Activated T-cell treated with anti-CD3 and anti-CD28 coated beads for 48 hours (primary cell): ENCODE measurements at regions not wholly inside any gene's neighbourhood (a gene's known extent, or its start where the extent isn't known, plus 50 kb on each side); places are given as distances from the start of the nearest gene placed in this dataset.

Experiments
- DNase-seq: peaks from one replicate; pipeline ENCODE4 v3.0.0-alpha.2; 2020; ENCODE audit warnings: low read depth

DNA sequence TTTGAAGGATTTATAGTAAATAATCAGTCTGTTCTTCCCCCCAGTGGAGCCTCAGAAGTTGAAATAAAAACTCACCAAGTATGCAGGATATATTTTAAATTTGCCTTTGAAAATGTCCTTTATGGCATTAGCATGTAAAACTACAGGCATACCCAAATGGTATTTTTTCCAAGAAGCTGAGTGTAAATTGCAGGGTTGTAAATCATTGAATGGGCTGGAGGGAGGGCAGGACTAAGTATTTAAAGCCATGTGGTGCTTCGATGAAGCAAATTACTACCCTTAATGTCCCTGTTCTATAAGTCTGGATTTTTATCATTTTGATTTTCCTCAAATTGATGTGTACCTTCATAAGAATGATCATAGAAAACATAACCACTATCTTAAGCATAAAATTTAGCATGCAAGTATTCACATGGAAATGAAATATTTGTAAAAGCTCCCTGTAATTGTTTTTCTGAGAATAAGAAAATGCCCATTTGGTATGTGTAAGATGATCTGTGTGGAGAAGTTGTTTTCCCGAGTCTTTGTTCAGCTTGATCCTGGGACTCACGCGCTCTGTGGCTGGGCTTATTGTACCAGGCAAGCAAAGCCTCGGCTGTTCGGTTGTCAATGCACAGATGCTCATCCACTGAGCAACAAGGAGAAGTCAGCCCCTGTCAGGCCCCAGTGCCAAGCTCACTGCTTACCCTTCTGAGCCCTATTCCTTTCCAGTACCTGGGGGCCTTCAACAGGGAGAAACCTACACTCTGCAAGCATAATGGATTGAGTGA lies 66.7 kb downstream of the CD164 start:
- no peak for DNase-seq

DNA sequence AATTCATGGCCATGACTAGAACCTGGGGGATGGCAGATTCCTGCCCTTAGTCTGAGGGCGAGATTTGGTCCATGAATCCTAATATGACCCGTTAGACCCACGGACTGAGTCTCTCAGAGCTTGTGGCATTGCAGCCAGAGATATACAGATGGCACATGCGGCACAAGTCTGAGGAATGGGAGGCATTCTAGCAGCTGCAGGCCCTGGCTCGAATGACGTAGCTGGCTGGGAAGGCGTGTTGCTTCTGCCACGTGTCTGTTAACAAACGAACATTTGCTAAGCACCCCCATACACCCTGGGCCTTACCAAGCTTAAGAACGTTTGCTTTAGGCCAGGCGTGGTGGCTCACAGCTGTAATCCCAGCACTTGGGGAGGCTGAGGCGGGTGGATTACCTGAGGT lies 68.0 kb downstream of the CD164 start:
- no peak for DNase-seq

DNA sequence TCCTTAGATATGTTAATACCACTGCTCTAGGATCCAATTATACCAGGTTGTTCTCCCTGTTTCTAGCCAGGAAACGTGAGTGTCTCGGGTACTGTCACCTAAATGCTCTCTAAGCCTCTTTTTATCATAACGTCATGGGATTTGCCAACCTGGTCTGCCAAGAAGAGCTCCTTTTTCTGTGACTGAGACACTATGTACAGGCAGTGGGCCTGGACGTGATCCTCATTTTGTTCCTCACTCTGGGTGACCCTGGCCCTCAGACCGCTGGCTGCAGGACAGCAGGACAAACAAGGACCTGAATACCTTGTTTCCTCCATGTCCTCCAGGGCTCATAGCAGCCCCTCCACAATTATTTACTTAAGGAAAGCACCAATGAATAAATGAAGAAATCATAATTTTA lies 69.1 kb downstream of the CD164 start:
- DNase-seq = no peak

DNA sequence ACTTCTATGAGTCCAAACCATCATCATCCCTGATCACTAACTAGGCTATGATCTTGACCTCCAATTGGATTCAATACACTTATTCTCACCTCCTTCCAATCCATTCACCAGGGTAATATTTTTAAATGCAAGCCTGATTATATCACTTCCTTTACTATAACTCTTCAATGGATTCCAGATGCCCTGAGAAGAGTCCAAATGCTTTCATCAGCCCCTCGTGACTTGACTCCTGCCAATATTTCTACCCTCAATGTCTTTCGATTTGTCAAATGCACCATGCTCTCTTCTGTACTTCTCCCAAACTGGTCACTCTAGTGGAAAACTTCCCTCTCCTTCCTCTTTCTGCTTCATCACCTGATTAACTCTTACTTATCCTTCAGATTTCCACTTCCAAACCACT lies 70.8 kb downstream of the CD164 start:
- no peak for DNase-seq

DNA sequence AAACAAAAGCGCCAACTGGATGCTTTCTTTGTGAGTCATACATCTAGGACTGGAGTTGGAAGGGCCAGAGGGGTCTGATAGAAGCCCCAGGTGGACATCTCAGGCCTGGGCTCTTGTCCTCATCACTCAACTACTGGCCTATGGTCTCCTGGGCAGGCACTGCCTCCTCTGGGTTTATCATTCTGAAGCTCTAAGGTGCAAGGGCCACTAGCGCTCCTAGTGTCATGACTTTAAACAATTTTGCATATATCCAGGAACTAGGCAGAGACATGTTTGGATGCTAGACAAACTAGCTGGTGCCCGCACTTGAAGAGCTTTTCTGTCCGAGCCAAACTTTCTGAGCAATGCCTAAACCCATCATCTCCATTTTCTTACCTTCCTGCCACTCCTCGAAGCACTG lies 72.3 kb downstream of the CD164 start:
- no peak for DNase-seq

DNA sequence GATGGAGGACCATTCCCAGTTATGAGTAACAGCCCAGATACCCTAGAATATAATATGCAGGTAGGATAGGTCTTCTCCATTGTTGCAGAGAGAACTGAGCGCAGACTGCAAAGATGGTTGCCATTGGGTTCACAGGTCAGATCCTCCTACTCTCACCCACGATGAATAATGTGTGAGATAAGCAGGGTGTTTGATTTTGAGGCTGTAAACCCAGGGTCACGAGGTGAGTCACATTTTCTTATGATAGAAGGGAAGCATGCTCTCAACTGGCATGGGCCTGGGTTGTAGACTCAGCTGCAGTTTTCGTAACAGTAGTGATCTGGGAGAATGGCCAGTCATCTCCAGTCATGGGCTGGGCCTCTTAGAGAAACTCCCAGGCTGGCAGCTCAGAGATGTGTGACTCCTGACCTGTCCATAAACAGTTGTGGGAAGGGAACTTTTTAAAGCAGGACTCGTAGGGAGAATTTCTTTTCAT lies 74.2 kb downstream of the CD164 start:
- DNase-seq = peak; percentile 54

DNA sequence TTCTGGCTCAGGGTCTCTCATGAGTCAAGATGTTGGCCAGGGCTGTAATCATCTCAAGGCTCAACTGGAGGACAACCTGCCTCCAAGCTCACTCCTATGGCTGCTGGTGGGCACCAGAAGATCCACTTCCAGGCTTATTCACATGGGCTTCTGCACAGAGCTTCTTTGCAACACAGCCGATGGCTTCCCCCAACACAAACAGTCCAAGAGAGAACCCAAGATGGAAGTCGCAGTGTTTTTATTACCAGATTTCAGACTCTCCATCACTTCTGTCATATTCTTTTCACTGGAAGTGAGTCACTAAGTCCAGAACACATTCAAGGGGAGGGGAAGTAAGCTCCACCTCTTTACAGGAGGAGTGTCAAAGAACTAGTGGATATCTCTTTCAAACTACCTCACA lies 75.5 kb downstream of the CD164 start:
- DNase-seq = no peak

DNA sequence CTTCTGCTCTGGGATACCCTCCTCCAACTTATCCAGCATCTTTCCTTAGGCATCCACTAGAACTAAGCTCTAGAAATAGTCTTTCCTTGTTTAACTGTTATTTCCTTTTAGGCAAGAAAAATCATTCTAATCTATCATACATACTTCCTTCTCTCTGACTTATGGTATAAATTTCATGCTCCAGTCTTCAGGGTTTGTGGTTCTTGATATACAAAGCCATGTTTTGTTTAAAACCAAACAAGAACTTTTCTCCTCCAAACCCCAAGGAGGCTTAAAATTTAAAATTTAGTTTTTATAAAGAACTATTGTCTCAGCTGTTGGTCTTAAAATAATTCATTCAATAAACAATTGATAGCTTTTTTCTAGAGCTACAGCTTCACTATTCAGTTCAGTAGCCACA lies 77.2 kb downstream of the CD164 start:
- no peak for DNase-seq

DNA sequence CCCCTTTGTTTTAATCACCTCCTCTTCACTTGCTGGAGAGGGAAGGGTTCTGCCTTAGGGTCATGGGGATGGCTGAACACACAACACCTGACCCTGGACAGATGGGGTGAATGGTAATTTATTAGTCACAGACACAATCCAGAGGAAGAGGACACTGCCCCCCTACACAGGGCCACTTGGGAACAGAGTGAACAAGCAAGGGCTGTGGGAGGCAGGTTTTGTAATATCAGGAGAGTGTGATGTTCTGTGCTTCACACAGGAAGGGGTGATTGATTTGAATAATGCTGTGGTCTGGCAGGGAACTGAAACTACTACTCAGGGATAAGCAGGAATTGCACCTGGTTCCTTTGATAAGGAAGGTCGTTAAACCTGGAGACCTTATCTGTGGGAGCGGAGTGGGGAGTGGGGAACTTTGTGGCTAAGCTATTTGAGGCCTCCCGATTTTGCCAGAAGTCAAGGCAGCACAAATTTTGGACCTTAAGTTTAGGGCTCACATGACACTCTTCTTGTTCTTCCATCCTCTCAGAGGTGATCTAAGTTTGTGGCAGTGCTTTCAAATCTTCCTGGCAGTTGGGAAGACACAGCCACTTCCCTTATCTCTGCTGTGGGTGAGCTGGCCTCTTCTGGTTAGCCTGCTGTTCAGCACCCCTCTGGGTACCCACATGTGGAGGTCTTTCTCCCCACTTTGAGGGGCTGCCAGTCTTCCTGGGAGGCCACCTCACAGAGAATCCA lies 77.8 kb downstream of the CD164 start:
- DNase-seq = no peak

DNA sequence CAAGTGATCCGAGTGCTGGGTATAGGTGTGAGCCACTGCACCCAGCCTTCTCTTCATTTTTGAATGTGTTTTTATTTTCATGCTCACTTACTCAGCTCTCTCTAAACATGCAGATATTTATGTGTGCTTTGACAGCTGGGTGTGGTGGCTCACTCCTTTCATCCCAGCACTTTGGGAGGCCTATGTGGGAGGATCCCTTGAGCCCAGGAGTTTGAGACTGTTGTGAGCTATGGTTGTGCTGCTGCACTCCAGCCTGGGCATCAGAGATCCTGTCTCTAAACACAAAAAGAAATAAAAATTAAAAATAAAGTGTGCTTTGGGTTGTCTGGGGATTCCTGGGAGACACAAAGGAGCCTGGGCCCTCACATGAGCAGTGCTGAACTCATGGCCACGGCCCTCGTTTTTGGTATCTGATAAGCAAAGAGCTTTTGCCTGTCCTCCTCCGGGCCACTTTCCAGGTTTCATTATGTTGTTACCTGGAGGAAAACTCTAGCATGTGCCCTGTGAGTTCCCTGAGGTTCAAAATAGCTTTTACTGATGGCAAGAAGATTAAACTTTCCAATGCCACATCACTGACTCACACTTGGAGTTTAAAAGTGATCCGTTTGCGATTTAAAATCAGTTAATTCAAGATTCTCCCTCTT lies 78.5 kb downstream of the CD164 start:
- DNase-seq = no peak

DNA sequence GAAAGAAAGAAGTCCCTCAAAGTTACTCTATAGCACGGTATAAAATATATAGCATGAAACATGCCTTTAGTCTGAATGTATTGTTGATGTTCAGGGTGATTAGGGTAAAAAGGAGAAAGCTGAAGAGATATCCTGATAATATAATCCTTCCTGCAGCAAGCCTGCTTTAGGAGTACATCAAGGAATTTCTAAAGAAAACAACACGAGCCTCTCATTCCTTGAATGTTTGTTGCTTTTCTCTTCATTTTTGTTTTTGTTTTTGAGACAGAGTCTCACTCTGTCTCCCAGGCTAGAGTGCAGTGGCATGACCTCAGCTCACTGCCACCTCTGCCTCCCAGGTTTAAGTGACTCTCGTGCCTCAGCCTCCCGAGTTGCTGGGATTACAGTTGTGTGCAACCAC lies 79.1 kb downstream of the CD164 start:
- no peak for DNase-seq

DNA sequence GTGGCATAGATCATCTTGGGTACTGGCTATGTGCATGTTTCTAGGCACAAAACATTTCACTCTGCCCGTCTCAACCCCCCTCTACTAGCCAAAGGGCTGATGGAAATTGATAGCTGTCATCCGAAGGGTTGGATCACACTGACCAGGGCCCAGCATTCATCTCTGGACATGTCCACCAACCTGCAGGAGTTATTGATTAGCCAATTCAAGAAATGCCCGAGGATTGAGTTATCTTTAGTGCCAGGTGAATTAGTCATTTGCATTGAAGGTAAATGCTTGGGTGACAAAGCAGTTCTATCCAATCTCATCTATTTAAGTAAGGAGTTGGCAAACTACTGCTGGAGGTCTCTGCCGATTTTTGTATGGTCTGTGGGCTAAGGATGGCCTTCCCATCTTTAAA lies 80.1 kb downstream of the CD164 start:
- no peak for DNase-seq

DNA sequence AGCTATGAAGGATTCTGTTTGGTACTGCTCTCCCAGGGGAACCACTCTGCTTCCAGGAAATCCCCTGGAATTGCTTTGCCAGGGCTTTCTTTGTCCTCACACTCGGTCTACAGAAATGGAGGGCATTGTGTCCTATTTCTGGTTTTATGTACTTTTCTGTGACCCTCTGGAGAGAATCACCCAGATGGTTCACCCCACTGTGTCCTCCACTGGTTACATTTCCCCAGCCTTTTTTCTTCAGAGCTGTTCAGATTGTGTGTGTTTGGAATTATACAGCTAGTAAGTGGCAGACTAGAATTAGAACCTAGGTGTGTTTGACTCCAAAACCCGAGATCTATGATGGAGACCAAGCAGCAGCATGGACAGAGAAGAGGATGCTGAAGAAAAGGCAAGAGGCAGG lies 80.8 kb downstream of the CD164 start:
- no peak for DNase-seq

DNA sequence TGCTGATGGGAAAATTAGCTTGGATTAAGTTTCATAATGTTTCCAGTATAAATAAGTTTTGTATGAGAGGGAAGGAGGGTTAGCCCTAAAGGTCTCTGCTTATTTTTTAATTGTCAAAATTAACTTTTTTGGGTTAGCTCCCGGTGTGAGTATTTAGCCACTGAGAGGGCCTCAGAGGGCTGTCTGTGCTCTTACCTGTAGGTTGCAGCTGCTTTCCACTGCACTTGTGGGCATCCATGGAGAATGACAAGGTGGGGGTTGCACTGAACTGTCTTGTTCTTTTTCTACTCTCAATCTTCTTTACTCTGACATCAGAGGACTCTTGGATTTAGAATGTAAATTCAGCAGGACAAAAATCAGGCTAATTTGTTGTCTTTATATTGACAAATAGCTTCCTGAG lies 81.4 kb downstream of the CD164 start:
- DNase-seq = no peak

DNA sequence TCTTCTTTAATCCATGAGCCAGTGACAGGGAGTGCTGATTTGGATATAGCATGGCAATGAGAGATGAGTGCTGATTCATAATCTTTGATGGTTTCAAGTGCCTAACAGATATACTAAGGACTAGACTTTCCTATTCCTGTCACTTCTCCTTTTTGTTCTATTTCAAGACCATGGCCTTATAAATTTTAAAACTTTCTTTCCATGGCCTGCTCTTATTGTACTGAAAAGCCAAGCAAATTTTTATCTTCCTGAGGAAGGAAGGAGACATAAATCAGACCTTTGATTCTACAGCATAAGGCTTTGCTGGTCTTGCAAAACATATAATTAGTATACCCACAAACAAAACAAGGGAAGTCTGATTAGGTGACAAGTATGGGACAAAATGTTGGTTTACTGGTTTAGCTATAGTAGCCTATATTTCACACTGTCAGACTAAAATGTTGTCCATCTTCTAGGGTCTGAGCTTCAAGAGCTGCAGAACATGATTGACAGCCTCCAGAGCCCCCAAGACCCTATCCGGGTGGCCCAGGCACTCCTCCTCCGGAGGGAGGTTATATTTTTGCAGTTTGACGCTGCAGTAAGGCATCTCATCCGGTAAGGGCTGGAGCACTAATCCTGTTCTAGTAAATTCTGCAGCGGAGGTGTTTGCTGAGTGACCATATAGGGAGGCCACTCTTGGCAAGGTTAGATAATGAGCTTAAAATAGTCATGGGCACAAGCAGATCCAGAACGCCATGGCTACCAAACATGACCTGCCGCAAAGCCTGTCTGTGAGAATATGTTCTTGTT lies 82.3 kb downstream of the CD164 start:
- DNase-seq = no peak

DNA sequence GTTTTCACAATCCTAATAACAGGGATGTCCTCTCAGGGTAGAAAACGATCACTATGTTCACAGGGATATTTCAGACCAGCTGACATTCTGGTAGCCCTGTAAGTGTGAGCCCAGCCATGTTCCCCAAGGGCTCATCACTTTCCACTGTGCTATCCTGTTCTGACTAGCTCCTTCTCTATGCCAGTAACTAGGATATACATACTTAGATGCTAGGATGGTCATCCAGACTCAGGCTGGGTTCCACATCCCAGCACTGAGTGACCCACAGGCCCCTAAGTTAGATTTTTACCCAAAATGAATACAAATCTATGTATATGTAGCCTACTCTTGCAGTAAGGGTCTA lies 83.0 kb downstream of the CD164 start:
- no peak for DNase-seq

DNA sequence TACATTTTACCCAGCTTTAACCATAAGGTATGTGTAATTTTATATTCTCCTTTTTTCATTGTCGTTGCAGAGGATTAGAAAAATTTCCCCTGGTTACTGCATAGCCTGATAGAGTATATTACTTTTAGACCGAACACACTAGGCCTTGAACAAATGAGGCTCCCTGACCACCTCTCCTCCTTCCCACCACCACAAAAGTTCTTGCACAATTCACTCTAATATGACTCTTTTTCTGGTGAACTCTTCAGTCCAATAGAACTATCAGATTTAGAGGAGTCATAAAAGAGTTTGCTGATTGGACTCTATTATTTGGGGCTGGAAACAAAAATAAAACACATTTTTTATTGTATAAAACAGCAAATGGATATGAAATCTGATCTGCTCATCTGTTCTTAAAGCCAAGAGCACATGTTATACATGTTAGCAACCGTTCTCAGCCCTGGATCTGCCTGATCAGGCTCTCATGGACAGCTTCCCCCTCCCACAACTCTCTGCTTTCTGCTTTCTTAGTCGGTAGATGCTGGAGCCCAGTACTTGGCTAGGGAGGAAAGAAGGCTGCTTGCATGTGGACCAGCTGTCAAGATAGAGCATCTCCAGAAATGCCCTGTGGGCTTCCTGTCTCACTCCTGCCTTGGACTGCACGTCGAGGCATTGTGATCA lies 83.5 kb downstream of the CD164 start:
- no peak for DNase-seq

DNA sequence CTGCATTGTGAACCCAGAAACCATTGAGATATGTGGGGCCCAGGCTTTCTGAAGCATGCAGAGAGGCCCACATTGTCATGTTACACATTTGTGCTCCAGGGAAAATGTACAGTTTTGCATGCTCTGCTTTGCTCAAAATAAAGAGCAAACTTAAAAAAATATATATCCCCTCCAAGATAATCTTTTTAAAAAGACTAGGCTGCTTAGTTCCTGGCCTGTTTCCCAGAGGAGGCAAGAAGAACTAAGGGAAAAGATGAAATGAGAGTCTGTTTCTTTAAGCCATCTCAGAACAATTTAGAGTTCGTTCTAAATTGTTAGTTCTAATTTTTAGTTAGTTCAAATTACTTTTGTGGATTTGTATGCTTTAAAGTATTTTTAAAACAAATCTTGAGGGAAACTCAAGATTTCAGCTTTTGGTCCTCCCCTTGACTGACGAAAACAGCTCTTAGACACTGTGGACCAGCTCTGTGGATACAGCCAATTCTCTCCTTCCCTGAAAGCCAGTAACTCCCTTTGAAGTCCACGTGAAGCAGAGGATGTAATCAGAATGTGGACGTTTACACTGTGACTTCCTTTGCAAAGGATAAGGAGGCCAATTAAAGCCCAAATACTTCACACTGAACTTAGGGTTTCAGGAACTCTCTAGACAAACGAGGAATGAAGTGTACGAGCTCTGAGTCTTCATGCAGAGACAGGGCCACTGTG lies 84.7 kb downstream of the CD164 start:
- DNase-seq = no peak

DNA sequence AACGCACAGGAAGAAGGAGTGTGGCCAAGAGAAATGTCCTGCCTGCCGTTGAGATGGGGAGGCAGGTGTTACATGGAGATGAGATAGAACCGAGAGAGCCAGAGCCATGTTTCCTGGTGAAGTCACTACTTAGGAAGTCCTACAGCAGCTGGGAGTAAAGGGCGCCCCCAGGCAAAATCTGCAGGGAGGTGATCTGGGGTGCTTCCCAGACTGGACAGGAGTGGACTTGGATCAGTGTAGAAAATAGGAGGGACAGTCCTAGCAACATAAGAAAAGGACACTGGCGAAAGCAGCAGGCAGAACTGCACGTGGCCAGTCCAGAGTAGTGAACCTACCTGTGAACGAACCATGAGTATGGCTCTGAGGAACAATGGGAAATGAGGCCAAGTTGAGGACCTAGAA lies 85.3 kb downstream of the CD164 start:
- DNase-seq = no peak

DNA sequence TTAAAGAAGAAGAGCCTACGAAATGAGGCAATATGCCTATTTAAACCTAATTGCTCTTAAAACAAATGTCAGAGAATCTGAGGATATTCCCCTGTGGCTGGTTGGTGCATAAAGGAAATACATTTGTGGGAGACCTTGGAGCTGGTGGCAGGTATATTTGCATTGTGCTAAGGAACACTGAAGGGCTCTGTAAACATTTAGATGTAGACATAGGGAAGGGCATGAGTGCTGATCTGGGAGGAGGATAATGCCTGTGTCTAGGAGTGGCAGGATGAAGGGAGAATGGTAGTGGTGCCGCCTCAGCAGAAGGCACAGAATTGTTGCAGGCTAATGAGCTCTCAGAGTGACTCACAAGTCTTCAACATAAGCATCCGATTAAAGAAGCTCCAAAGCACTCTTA lies 85.8 kb downstream of the CD164 start:
- no peak for DNase-seq

DNA sequence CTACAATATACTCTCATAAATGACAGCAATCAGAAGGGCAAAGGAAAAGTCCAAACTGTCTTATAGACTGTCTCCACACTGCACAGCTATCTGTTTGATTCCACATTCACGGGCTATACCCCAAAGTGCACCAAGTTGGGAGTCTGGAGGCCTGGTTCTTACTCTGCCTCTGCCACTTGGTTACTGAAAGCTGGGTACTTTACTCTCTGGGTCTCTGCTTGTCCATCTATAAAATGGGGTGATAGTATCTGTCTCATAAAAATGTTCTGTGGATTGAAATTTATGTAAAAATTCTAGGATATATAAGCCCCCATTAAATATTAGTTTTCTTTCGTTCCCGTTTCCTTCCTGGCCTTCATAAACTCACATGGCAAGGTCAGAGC lies 86.5 kb downstream of the CD164 start:
- no peak for DNase-seq
